Activated B cell treated with CpG ODN at 0.5 μM for 24 hours (primary cell): ENCODE measurements at regions not wholly inside any gene's neighbourhood (a gene's known extent, or its start where the extent isn't known, plus 50 kb on each side); places are given as distances from the start of the nearest gene placed in this dataset.

ENCODE experiments used
- ATAC-seq: fragments of 200-7000 bp; cut with Tn5 transposase; one replicate; pipeline ENCODE4 v1.10.0; 2021; ENCODE audit warnings: low read depth, mild to moderate bottlenecking, moderate library complexity
- CTCF ChIA-PET: fragments of 350-600 bp; sonication (Branson Sonifier 250); formaldehyde crosslinking; loops from one replicate; lab custom pipeline; 2021; ENCODE audit warnings: antibody characterized with exemption; lab: Charles Lee
- POLR2A ChIA-PET: fragments of 350-600 bp; sonication (Branson Sonifier 250); formaldehyde crosslinking; loops from one replicate; lab custom pipeline; 2021; ENCODE audit warnings: antibody characterized with exemption; lab: Charles Lee
- DNase-seq: peaks from one replicate; pipeline ENCODE4 v3.0.0; 2022
- H3K27ac Mint-ChIP-seq: one replicate; pipeline ENCODE4 v1.8.0; 2020; ENCODE audit warnings: mixed read lengths
- H3K27me3 Mint-ChIP-seq: one replicate; pipeline ENCODE4 v1.8.0; 2021; ENCODE audit warnings: mixed read lengths
- H3K36me3 Mint-ChIP-seq: one replicate; pipeline ENCODE4 v1.8.0; 2021; ENCODE audit warnings: low read depth, mixed read lengths
- H3K4me1 Mint-ChIP-seq: one replicate; pipeline ENCODE4 v1.8.0; 2021; ENCODE audit warnings: mixed read lengths
- H3K4me3 Mint-ChIP-seq: one replicate; pipeline ENCODE4 v1.8.0; 2020; ENCODE audit warnings: mild to moderate bottlenecking, mixed read lengths
- H3K9me3 Mint-ChIP-seq: one replicate; pipeline ENCODE4 v1.8.0; 2020; ENCODE audit warnings: mixed read lengths
- intact Hi-C: fragments of 100-400 bp; cut with micrococcal nuclease; formaldehyde crosslinking; loops from one replicate; pipeline ENCODE4 v1.15.1; 2024
- TF ChIP-seq, protein P1 (sequence below): fragments of 200-600 bp; IDR thresholded peaks from one replicate; pipeline ENCODE4 v1.8.0; 2022; ENCODE audit warnings: antibody characterized with exemption, mild to moderate bottlenecking

DNA sequence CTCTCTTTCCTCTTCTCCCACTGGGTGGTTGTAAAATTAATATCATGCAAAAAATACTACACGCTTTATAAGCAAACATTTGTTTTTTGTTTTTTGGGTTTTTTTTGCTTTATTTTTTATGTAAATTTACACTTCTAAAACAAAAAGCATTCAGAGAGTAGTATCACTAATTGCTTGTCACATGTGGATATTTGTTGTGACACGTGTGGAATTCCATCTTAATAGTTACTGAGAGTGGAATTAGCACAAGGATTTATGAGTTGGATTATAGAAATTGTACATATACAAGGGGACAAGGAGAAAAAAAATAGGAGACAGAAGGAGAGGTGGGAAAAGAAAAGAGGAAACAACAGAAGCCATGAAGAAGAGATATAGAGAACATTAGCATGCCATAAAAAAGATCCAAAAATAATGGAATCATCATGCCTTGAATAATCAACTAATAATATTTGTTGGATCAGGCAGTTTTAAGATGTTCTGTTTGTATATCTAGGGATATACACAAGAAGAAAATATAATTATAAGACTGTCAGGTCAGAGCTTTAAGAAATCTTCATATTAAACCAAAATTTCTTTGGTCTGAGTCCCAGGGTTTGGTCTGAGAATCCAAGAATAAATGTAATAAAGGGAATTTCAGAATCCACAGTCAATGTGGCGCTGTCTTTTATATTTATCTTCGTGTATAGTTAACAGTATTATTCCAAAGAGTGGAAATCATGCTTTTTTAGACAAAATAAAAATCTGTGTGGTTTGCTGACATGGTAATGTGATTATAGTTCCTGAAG, 98.5 kb upstream of the INTU start:
- no peak for ATAC-seq
- no peaks in the 10 kb centered on the region for H3K36me3 Mint-ChIP-seq
- ChIA-PET CTCF (no interaction called here), POLR2A (no interaction called here)
- H3K9me3 Mint-ChIP-seq = no peaks in the 10 kb centered on the region
- H3K27ac Mint-ChIP-seq = no peak overlapping the region
- no peaks in the 10 kb centered on the region for H3K4me1 Mint-ChIP-seq
- intact Hi-C loops = no loop called here
- no peak for DNase-seq
- H3K27me3 Mint-ChIP-seq = peaks cover 4% of the 10 kb centered on the region
- H3K4me3 Mint-ChIP-seq = no peak overlapping the region
- TF ChIP-seq, protein P1, sequence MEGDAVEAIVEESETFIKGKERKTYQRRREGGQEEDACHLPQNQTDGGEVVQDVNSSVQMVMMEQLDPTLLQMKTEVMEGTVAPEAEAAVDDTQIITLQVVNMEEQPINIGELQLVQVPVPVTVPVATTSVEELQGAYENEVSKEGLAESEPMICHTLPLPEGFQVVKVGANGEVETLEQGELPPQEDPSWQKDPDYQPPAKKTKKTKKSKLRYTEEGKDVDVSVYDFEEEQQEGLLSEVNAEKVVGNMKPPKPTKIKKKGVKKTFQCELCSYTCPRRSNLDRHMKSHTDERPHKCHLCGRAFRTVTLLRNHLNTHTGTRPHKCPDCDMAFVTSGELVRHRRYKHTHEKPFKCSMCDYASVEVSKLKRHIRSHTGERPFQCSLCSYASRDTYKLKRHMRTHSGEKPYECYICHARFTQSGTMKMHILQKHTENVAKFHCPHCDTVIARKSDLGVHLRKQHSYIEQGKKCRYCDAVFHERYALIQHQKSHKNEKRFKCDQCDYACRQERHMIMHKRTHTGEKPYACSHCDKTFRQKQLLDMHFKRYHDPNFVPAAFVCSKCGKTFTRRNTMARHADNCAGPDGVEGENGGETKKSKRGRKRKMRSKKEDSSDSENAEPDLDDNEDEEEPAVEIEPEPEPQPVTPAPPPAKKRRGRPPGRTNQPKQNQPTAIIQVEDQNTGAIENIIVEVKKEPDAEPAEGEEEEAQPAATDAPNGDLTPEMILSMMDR = no peak

DNA sequence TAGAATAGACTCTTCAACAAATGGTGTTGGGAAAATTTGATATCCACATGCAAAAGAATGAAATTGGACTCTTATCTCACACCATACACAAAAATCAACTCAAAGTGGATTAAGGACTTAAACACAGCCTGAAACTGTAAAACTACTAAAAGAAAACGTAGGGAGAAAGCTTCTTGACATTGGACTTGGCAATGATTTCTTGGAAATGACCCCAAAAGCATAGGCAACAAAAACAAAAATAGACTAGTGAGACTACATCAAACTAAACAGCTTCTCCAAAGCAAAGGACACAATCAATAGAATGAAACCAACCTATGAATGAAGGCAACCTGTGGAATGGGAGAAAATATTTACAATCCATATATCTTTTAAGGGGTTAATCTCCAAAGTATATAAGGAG, 94.7 kb upstream of the INTU start:
- Mint-ChIP-seq H3K4me3 (no peak overlapping the region), H3K36me3 (no peaks in the 10 kb centered on the region), H3K9me3 (no peaks in the 10 kb centered on the region), H3K27me3 (peaks cover 4% of the 10 kb centered on the region), H3K27ac (no peak overlapping the region), H3K4me1 (no peaks in the 10 kb centered on the region)
- DNase-seq (no peak), ATAC-seq (no peak)
- intact Hi-C loops = no loop called here
- CTCF ChIA-PET = no interaction called here
- TF ChIP-seq, protein P1 = no peak
- POLR2A ChIA-PET = no interaction called here

DNA sequence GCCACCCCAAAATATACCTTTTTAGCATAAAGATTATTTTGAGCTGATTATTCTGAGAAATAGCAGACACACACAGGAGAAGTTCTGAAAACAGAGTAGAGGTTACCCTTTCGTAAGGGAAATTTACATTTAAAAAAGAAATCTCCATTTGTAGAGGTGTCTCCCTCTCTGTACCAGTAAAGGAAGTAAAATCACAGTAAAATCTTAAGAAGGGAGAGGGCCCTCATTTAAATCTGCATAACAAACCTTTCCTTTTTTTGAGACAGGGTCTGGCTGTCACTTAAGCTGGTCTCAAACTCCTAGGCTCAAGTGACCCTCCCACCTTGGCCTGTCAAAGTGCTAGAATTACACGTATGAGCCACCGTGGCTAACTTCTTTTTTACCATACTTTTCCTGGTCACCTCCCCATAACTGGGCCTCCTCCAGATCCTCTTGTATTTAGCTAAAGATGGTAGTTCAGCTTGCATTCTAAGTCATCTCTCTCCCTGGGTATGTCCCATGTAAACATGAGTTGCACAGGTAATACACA, 92.2 kb upstream of the INTU start:
- H3K27me3 Mint-ChIP-seq = peaks cover 4% of the 10 kb centered on the region
- H3K27ac Mint-ChIP-seq = no peak overlapping the region
- no peaks in the 10 kb centered on the region for H3K36me3 Mint-ChIP-seq
- ATAC-seq = no peak
- ChIA-PET POLR2A (no interaction called here), CTCF (no interaction called here)
- H3K4me1 Mint-ChIP-seq = no peaks in the 10 kb centered on the region
- H3K9me3 Mint-ChIP-seq = no peaks in the 10 kb centered on the region
- intact Hi-C loops = no loop called here
- H3K4me3 Mint-ChIP-seq = no peak overlapping the region
- no peak for DNase-seq
- TF ChIP-seq, protein P1 = no peak

DNA sequence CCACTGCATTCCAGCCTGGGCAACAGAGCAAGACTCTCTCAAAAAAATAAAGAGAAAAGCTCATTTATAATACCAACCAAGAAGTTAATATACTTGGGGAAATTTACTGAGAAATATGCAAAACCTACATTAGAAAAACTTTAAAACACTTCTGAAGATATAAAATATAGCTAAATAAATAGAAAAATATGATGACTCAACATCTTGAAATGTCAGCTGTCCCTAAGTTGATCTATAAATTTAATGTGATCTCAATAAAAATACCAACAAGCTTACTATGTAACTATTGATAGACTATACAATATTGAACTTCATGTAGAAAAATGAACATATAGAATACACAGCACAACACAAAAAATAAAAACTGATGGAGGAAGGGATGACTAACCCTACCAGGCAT, 87.5 kb upstream of the INTU start:
- Mint-ChIP-seq H3K27ac (no peak overlapping the region), H3K4me1 (no peaks in the 10 kb centered on the region), H3K27me3 (no peaks in the 10 kb centered on the region), H3K4me3 (no peak overlapping the region), H3K36me3 (no peaks in the 10 kb centered on the region), H3K9me3 (no peaks in the 10 kb centered on the region)
- ChIA-PET POLR2A (no interaction called here), CTCF (no interaction called here)
- intact Hi-C loops = no loop called here
- DNase-seq (no peak), ATAC-seq (no peak)
- TF ChIP-seq, protein P1 = no peak

DNA sequence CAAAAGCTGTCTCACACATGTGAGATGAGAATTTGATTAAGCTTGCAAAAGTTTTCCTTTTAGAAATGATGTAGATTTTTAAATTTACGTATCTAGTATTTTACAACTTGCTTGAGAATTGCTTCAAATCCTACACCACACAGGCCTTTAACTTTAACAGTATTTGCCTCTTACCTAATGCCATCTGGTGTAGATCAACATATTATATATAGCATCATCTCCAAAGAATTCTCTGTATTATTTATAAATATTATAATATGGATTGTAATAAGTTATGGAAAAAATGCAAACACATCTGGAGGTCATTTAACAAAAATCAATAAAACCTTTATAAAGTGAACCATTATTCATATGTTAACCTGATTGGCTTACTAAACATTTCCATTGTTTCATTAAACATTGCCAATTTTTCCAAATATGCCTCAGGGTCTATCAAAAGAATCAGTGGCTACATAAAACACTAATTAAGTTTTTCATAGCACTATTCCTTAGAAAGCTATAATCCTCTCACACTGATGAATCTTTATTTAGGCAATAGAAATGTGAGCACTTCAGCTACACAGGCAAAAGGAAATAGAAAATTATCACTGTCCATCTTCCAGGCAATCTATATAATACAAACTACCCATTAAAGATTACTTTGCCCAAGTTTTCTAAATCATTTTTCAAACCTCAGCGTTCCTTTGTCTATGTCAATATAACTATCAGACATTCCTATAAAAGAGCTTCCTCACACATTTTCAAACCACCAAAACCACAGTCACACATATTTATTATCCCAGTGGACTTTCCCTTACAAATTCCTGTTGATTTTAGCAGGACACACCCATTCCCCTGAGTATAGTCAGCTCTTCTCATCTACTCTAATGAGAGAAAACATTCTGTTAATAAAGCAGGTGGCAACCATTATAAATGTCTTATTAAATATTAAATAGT, 83.5 kb upstream of the INTU start:
- H3K4me3 Mint-ChIP-seq = no peak overlapping the region
- DNase-seq (no peak), ATAC-seq (no peak)
- ChIA-PET POLR2A (no interaction called here), CTCF (no interaction called here)
- no peak overlapping the region for H3K27ac Mint-ChIP-seq
- peaks cover 4% of the 10 kb centered on the region for H3K9me3 Mint-ChIP-seq
- intact Hi-C loops = no loop called here
- no peaks in the 10 kb centered on the region for H3K4me1 Mint-ChIP-seq
- H3K27me3 Mint-ChIP-seq = no peaks in the 10 kb centered on the region
- TF ChIP-seq, protein P1 = no peak
- no peaks in the 10 kb centered on the region for H3K36me3 Mint-ChIP-seq
